ENCODE measurements at regions not wholly inside any gene's neighbourhood (a gene's known extent, or its start where the extent isn't known, plus 50 kb on each side); places are given as distances from the start of the nearest gene placed in this dataset.
"Not testable (repeated sequence)": the region's sequence is repeated elsewhere in the genome, so short reads cannot be mapped to it uniquely, and the experiment has no call there.

DNA sequence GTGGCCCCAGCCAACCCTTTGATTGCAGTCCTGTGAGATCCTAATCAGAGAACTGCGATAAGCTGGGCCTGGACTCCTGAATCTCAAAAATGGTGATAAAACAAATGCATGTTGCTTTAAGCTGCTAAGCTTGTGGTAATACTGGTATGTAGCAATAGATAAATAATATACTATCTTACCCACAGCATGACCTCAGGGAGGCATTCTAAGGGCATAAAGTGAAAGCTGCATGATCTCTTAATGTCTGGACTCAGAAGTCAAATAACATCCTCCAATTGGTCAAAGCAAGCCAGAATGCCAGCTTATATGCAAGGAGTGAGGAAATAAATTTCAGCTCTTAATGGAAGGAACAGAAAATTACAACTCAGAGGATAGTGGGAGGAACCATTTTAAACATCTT lies 246.1 kb downstream of the FSIP2 start:
- TF ChIP-seq, protein P1, sequence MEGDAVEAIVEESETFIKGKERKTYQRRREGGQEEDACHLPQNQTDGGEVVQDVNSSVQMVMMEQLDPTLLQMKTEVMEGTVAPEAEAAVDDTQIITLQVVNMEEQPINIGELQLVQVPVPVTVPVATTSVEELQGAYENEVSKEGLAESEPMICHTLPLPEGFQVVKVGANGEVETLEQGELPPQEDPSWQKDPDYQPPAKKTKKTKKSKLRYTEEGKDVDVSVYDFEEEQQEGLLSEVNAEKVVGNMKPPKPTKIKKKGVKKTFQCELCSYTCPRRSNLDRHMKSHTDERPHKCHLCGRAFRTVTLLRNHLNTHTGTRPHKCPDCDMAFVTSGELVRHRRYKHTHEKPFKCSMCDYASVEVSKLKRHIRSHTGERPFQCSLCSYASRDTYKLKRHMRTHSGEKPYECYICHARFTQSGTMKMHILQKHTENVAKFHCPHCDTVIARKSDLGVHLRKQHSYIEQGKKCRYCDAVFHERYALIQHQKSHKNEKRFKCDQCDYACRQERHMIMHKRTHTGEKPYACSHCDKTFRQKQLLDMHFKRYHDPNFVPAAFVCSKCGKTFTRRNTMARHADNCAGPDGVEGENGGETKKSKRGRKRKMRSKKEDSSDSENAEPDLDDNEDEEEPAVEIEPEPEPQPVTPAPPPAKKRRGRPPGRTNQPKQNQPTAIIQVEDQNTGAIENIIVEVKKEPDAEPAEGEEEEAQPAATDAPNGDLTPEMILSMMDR (IDR thresholded peaks at IDR 0.05) = no peak
- Histone ChIP-seq H3K27me3 (no peaks in the 10 kb centered on the region), H3K27ac (no peak overlapping the region), H3K4me3 (no peak overlapping the region), H3K36me3 (no peaks in the 10 kb centered on the region), H3K4me1 (no peaks in the 10 kb centered on the region), H3K9me3 (no peaks in the 10 kb centered on the region)
- ATAC-seq = no peak
- no peak for DNase-seq
- intact Hi-C loops (cut with DNase I) = no loop called here

DNA sequence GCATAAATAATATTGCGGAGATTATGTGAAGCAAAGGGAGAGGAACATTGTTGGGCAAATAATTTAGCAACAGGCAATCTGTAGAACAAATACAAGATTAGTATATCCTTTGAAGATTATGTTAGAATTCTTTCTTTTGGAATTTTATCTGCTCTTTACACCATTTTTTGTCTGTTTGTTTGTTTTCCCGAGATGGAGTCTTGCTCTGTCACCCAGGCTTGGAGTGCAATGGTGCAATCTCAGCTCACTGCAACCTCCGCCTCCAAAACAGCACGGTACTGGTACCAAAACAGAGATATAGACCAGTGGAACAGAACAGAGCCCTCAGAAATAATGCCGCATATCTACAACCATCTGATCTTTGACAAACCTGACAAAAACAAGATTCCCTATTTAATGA lies 250.3 kb downstream of the FSIP2 start:
- DNase-seq; intact Hi-C loops (cut with DNase I); H3K27me3 ChIP-seq; ATAC-seq; H3K27ac ChIP-seq; H3K4me3 ChIP-seq; H3K9me3 ChIP-seq; H3K36me3 ChIP-seq; H3K4me1 ChIP-seq: not testable (repeated sequence)

DNA sequence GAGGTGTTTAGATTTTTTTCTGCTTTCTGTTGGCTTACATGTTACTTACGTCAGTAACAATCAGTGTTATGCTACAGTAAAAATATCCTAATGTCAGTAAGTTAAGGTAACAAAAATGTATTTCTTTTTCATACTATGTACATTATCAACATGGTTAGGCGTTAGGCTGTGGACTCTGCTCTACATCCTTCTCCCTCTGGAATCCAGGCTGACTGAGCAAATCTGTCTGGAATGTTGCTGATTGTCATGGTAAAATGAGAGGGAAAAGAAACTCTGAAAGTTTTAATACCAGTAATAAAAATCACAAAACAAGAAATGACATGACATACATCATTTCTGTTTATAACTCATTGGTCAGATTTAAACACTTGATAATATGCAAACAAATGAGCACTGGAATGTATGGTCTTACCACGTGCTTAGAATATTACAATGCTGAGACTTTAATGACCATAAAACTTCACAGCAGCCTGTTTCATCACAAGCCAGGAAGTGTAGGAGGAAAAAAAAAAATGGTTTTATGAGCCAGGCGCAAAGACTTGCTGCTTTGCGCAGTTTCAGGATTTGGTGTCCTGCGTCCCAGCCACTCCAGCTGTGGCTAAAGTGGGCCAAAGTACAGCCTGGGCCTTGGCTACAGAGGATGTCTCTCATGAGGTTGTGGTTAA lies 252.4 kb downstream of the FSIP2 start:
- Histone ChIP-seq H3K27me3 (no peaks in the 10 kb centered on the region), H3K4me1 (no peaks in the 10 kb centered on the region), H3K36me3 (no peaks in the 10 kb centered on the region), H3K27ac (no peak overlapping the region), H3K9me3 (no peaks in the 10 kb centered on the region), H3K4me3 (no peak overlapping the region)
- DNase-seq (no peak), ATAC-seq (no peak)
- intact Hi-C loops (cut with DNase I) = no loop called here
- TF ChIP-seq, protein P1 (IDR thresholded peaks at IDR 0.05) = no peak

DNA sequence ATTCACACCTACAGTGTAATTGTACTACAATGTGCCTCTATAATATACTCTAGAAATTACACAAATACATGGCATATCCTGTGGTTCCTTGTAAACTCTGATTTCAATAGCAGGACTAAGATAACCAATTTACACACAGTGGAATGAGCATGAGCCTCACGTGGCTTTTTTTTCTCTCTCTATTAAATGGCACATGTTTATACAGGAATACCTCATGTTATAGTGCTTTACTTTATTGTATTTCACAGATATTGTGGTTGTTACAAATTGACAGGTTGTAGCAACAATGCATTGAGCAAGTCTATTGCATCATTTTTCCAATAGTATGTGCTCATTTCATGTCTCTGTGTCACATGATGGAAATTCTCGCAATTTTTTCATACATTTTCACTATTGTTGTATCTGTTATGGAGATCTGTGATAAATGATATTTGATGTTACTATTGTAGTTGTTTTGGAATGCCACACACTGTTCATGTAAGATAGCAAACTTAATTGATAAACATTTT lies 260.0 kb downstream of the FSIP2 start:
- DNase-seq (no peak), ATAC-seq (no peak)
- Histone ChIP-seq H3K36me3 (no peaks in the 10 kb centered on the region), H3K4me1 (no peaks in the 10 kb centered on the region), H3K27me3 (no peaks in the 10 kb centered on the region), H3K4me3 (no peak overlapping the region), H3K9me3 (no peaks in the 10 kb centered on the region), H3K27ac (no peak overlapping the region)
- intact Hi-C loops (cut with DNase I) = no loop called here
- TF ChIP-seq, protein P1 (IDR thresholded peaks at IDR 0.05) = no peak

DNA sequence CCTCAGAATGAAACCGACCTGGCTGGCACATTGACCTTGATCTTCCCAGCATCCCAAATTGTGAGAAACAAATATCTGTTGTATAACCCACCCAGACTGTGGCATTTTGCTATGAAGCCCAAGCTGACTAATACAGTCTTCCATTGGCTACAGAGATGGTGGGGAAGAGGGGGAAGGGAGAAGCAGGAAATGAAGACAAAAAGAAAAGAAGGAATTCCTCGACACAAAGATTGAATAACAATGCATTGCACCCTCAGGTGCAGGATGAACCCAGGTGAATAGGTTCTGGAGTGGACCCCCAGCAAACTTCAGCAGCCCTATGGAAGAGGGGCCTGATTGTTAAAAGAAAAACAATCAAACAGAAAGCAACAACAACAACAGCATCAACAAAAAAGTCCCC lies 270.7 kb downstream of the FSIP2 start:
- Histone ChIP-seq H3K4me3 (no peak overlapping the region), H3K36me3 (no peaks in the 10 kb centered on the region), H3K27me3 (no peaks in the 10 kb centered on the region), H3K4me1 (no peaks in the 10 kb centered on the region), H3K27ac (no peak overlapping the region), H3K9me3 (peaks cover 0 to 50% of the 10 kb centered on the region in 2 donors)
- intact Hi-C loops (cut with DNase I) = no loop called here
- TF ChIP-seq, protein P1 (IDR thresholded peaks at IDR 0.05) = no peak
- no peak for DNase-seq
- no peak for ATAC-seq

DNA sequence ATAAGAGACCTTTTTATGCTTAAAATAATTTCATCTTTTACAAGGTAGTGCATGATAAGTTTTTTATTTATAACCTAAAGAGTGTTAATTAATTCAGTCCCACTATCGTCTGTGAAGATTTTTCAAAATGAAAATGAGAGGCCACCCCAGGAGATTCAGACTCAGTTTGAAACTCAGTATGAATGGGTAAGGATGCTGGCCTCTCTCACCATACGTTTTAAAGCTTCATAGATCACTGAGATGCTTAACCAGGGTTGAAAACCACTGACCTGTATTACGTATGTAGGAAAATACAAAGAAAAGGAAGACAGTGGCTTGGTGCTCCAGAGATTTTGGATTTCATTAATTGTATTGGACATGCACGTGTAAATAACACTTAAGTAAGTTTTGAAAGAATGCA lies 278.7 kb downstream of the FSIP2 start:
- no peak for ATAC-seq
- intact Hi-C loops (cut with DNase I) = no loop called here
- Histone ChIP-seq H3K27me3 (no peaks in the 10 kb centered on the region), H3K4me3 (no peak overlapping the region), H3K27ac (no peak overlapping the region), H3K4me1 (no peaks in the 10 kb centered on the region), H3K36me3 (no peaks in the 10 kb centered on the region), H3K9me3 (peaks cover 0 to 22% of the 10 kb centered on the region in 2 donors)
- DNase-seq = no peak
- TF ChIP-seq, protein P1 (IDR thresholded peaks at IDR 0.05) = no peak
